Activated CD4-positive, alpha-beta T cell treated with anti-CD3 and anti-CD28 coated beads, Interleukin-2, amount 50 U/mL, for 16 hours (primary cell): ENCODE measurements at regions not wholly inside any gene's neighbourhood (a gene's known extent, or its start where the extent isn't known, plus 50 kb on each side); places are given as distances from the start of the nearest gene placed in this dataset.

Experiments used
- DNase-seq: peaks from one replicate; pipeline ENCODE4 v3.0.0-alpha.2; 2020

DNA sequence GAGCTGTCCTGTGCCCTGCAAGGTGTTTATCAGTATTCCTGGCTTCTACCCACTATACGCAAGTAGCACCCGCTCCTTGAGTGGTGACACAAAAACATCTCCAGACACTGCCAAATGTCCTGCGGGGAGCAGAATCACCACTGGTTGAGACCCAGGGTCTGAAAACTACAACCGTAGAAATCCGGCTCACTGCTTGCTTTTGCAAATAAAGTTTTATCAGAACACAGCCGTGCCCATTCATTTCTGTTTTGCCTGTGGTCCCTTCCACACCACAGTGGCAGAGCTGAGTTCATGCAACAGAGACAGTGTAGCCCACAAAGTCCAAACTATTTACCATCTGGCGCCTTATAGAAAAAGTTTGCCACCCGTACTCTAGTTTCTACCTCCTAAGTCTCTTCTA lies 125.7 kb upstream of the DIO3 start:
- no peak for DNase-seq

DNA sequence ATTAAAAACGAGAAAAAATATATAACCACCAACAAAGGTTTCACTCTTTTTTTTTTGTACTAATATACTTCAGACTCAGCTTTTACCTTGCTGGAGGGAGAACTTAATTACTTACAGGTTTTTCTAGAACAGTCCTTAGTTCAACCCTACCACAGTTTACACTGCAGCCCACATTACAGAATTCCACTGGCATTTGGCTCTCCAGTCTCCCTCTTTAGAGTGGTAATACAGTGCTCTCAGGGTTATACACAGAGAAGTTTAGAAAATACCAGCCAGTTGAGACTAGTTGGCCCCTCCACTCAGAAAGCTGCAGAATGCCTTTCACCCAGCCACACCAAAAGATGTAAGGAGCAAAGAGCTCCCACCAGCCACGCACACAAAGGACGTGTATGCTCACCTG lies 122.3 kb upstream of the DIO3 start:
- no peak for DNase-seq

DNA sequence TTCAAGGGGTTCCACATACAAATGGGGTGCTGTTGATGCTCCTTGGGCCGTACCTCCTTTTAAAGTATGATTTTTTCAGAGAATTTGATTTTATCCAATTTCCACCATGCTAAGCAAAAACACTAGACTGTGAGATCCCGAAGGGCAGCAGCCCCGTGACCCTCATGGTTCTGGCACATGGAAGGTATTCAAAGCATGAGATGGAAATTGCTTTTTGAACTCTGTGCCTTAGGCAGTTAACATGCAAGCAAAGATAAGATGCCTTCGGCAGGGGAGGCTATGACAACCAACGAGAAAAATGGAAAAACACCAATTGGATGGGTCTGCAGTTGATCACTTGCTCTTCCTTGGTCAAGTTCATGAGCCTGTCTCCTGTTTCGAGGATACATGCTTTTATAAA lies 120.8 kb upstream of the DIO3 start:
- DNase-seq, result no peak

DNA sequence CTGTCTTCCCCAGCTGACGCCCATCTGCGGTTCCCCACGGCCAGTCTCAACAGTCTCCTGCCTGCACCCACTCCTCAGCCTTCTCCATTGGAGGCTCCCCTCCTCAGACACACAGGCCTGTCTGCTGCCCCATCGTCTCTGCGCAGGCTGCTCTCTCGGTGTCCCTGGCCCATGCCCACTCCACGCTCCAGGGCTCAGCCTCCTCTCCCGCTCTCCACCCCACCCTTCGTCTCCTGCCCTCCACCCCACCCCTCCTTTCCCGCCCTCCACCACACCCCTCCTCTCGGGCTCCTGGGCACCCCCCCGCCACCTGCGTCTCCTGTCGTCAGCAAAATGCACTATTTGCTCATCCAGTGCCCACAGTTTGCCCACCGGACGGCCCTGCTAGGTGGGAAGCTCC lies 119.6 kb upstream of the DIO3 start:
- DNase-seq, result no peak

DNA sequence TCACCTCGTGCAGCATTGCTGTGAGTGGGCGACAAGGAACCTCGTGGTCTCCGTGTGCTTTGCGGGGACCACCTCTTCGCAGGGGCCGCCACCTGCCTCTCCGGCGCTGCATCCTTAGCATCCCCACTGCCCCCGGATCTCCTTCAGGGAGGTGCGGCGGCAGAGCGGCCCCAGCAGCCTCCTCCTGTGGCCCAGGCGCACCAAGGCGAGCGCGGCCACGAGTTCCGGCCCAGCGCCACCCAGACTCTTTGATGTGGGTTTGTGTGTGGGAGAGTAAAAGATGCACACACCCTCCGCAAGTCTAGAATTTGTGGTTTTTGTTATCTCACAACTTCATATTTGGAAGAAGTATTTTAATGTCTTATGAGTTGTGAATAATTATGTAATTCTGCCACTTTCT lies 118.8 kb upstream of the DIO3 start:
- peak; percentile 71 for DNase-seq

DNA sequence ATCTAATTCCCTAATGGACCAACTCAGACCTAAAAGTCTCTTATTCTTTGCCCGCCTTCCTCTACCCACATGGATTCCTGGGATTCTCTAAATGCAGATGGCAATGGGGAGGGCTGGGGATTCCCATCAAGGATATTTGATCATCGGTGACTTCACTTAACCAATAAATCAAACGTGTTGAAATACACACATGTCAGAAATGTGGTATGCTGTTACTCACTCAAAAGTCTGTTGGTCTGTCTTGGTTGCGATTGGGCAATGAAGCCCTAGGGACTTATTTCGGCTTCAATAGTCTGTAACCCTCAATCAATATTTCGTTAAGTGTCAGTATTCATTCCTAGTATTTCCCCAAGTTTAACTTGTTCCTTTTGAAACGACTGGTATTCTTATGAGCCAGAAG lies 117.2 kb upstream of the DIO3 start:
- DNase-seq, result no peak

DNA sequence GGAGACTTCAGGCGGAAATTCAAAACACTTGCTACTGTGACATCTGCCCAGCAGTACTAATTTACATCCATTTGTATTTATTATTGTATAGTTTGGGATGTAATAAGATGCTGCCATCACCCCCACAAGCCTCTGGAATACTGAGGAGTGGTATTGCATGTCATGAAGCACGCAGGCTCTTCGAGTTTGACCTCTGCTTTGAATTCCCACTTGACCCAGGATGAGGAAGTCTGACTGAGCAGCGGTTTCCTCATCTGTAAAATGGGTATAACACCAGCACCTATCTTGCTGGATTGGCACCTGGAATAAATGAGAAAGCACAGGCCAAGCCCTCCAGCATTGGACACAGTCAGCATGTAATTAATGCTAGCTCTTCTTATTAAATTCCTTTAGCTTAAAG lies 116.0 kb upstream of the DIO3 start:
- DNase-seq, result no peak

DNA sequence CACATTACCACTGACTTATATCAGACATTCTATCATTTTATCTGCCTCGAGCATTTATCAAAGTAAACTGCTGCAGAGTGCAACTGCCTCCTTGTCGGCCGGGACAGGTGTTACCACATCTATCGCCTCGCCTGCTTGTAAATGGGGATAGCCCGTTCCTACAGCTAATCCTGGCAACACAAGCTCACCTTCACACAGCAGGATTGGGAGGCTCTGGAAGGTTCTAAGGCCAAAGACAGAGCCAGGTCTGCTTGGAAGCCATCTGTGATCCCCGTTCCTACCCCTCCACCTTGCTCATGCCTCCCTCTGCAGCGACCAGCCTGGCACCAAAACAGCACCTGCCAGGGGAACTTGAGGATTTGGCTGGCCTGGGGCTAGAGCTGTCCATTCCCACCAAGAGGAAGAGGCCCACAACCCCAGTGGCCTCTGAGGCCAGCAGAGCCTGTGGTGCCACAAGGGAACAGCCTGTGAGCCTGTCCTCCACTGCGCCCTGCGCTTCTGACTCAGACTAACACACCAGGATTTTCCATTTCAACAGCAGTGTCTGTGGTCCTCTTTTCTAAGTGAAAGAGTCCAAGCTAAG lies 114.8 kb upstream of the DIO3 start:
- DNase-seq, result no peak

DNA sequence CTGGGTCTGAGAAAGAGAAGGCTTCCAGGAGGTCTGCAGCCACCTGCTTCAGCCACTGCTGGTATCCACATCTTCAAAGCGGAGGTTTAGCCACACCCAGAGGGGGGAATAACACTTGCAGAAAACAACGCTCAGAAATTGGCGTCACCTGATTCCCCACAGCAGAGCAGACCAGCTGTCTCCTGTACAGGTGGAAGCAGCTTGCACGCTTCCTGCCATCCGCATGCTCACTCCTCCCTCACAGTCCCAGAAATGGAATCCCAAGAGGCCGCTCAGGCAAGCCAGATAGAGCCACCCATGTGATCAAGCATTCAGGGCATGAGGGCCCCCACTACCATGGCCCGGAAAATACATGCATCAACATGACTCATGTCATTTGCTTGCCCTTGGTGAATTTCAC lies 112.2 kb upstream of the DIO3 start:
- no peak for DNase-seq

DNA sequence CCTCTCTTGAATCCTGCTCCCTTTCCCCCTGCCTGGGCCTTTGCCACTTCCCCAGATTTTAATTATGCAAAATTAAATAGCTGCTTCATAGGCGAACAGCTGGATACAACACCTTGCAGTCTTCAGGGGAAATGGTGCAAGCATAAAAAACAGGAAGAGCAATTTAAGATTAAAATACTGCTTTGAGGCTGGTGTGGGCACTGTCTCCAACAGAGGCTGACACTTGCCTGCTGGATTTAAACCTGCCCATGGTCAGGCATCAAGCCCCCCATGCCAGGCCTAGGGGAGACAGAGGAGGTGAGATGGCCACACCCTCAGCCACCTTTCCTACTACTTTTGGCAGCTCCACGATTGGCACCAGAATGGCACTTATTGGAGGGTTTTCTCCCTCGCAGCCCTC lies 110.1 kb upstream of the DIO3 start:
- no peak for DNase-seq

DNA sequence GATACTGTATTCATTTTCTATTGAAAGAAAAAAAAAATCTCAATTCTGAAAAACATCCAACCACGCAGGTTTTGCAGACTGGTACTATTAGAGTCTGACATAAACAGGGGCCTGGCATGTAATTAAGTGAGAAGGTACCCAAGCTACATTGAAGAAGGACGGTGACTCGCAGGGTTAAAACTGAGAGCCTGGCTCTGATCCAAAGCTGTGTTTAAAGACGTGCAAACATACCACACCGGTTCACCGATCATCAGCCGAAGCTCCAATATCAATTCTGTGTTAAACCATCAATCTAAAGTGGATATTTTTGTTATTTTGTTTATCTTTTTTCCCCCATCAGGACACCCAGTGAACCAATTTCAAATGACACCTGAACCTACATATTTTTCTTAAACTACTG lies 108.1 kb upstream of the DIO3 start:
- no peak for DNase-seq

DNA sequence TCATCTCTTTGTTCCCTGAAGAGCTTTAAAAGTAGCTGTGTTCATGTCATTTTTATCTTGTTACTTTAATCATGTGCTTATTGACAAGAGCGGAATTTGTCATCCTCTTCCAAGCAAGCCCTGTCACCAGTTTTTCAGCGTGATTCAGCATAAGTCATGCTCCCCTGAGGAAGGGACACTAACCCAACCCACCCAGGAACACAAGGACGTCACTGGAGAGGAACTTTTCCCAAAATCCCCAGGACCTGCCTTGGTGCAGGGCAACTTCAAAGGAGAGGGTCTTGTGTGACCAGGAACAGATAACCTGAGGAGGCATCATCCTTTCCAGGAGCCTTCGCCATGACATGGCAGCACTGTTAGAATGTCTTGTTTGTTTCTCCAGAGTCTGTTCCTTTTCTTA lies 107.1 kb upstream of the DIO3 start:
- no peak for DNase-seq

DNA sequence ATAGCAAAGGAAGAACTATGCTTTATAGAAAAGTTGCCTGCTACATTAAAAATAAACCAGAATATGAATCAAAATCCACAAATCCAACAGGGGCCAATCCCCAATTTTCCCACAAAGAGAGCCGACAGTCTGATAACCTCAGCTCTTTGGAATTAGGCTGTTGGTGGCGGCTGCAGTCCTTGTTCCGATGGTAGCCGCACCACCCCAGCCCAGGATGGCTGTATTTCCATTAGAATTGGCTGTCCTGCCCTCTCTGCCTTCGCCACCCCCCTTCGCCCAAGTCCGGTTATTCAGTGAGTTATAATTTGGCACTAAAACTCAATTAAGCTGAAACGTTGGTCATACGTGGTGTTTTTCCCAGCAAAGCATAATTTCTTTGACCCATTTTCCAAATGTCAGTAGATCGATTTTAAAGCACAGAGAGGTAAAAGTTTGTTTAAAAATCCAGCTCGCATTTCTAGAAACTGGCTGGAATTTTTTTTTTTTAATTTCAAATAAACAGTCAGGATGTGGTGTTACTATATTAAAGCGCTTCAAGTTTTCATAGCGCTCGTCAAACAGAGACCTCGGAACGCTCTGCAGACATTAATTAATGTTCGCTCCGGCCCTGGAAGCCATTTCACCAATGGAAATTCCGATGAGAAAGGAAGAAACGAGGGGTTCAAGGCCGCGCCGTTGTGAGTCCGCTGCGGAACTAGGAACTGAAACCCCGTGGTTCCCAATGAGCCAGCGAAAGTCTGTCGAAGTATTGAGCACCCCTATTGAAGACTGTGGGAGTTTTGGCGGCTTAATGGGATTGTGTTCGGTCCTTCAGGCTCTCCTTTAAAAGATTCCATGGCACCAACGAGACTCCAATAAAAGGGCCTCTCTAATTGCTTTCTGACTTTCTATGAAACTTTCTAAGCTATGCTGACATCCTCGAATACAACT lies 104.8 kb upstream of the DIO3 start:
- DNase-seq, result no peak

DNA sequence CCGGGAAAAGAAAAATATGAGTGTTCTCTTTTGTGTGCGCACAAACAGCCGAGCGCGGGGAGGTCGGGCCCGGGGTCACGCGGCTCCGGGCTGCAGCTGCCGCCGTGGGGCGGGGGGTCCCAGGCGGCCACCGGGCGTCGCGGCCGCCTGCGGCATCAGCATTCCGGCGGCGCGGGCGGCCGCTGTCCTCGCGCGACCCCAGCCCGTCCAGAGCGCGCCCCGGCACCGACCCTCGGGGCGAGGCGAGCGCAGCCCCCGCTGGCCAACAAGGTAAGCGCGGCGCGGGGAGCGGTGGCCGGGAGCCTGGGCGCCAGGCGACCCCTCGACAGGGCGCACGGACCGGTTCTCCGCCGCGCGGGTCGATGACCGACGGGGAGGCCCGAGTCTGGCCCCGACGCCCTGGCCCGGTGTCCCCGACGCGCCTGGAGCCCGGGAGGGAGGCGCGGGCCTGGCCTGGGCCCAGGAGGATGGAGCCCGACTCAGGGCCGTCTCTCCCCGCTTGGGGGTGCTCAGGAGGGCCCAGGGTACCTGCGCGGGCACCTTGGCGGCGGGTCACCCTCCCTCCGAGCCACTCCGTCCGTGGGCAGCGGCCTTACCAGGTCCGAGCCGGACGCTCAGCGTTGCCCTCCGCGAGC lies 103.9 kb upstream of the DIO3 start:
- DNase-seq, result no peak

DNA sequence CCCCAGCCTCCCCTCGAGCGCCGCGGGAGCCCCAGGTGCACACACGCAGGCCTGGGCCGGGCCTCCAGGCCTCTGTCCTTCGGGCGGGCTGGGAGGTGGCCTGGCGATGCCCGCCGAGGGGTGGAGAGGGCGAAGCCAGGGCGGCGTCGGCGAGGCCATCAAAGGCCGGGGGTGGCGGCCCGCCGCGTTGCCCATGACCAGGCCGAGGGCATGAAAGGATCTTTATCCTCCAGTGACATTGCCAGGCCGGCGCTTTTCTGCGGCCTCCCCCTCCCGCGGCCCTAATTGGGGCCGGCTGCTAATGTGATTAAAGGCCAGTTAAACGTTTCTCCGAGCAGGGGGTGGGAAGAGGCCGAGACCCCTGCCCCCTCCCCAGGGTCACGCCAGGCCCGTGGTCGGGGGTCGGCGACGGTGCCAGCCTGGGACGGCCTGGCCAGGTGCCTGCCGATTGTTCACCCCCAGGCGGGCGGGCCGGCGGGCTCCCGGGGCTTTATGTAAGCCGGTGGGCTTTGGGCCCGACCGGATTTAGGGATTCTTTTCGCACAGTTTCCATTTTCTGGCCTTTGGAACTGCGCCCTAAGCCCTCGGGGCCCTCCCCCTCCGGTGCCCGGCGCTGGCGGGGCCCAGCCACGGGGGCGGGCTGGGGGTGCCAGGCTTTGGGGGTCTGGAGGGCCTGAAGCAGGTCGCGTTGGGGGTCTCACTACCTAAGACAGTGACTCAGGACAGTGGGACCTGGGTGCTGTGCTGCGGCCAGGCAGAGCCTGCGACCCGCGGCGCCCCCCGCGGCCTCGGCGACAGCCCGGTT lies 103.2 kb upstream of the DIO3 start:
- no peak for DNase-seq

DNA sequence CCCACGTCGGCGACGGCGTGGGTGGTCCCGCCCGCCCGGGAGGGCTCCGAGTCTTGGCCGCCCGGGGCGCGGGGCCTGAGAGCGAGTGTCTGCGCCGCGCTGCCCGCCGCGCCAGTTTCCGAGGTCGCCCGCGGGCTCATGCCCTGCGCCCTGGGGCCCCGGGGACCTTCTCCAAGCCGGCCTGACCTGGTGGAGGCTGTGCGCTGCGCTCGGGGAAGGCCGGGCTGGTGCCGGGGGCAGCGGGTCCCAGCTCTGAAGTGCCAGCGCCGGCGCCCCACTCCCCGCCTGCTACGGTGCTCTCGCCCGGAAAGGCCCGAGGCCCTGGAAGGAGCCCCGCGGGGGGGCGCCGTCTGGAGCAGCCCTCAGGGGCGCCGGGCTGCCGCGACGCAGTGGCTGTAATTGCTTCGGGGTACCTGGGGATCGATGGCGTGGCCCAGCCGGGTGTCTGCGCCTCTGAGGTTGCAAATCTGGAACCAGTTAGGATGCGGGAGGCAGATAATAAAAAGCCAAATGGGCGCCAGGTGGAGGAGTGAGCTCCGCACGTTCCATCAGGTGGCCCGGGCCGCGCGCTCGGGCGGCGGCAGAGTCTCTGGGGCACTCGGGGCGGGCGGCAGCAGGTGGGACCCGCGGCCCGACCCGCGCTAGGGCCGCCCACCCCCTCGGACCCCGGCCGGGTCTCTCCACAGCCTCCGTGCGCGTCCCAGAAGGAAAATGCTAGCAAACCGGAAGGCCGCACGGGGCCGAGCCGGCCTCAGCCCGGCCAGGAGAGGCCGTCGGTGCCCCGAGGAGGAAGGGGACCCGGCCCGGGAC lies 102.3 kb upstream of the DIO3 start:
- DNase-seq, result no peak

DNA sequence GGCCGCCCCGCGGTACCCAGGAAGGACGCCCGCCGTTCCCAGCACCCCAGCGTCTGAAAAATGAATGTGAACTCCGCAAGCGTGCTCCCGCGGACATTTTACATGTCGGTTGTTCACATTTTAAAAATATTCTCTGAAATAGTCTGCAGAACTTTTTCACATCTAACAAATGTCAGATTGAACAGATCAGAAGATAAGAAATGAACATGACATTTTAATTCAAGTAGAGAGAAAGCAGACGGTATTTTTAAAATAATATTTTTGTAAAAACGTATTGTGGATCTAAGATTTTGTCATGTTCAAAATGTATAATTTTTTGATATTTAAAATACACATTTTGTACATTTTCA lies 101.8 kb upstream of the DIO3 start:
- no peak for DNase-seq

DNA sequence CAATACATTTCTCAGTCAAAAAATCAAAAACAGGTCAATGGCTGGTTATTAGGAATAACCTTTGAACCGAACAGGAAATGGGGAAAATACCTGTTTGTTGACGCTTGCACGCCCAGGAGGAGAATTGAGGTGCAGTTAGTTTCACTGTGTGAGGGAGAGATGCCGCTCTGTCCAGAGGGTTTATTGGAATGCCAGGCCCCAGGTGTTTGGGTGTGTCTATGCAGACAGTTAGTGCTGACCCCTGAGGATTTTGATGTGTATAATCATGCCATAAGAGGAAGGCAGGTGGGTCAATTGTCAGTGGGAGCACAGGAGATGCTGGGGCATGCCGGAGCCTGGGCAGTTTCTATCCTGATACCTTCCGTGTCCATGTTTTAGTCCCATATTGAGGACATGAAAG lies 100.8 kb upstream of the DIO3 start:
- no peak for DNase-seq

DNA sequence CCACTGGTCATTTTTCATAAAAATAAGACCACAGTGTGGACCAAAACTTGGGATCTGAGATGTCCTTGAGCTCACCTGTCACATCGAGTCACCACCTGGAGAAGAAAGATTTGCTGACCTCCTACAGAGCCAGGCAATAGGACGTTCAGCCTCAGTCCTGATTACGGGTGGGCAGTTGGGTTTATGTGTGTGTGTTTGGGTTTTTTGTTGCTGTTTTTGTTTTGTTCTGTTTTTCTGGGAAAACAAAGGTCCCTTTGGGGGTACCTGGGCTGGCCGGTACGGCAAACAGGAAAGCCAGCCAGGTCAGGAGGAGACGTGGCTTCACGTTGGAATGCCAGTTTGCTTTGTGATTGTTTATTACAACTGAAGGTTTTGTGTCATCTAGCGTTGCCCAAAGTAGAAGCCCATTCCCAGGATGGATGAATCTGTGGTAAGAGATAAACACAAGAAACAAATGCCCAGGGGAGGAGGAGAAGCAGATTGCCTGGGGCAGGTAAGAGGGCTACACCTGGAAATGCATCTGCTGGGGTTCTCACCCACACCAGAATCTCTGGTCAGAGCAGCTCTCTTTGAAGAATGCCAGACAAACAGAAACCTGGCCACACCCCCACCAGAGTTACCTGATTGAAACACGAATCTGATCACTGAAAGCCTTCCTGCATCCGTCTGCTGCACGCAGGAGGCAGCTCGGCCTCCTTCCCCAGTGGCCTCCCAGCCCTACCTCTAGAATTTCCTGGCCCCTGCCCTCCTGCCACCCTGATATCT lies 100.1 kb upstream of the DIO3 start:
- no peak for DNase-seq

DNA sequence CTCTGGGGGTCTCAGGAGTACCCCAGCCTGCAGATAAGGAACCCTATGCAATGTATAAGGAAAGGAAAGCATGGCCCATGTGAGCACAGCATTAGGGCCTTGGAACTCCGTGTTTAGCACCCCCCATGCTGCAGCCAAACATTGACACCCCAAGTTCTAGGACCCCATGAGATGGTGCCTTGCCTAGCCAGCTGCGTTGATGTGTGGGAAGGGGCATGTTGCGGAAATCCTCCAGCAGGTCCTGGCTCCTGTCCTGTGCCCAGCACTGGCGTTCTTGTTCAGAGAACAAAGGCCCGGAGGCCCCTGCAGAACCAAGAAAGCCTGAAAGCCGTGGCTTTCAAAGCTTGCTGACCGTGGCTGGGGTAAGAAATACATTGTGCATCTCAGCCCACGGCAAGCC lies 99.4 kb upstream of the DIO3 start:
- DNase-seq, result no peak

DNA sequence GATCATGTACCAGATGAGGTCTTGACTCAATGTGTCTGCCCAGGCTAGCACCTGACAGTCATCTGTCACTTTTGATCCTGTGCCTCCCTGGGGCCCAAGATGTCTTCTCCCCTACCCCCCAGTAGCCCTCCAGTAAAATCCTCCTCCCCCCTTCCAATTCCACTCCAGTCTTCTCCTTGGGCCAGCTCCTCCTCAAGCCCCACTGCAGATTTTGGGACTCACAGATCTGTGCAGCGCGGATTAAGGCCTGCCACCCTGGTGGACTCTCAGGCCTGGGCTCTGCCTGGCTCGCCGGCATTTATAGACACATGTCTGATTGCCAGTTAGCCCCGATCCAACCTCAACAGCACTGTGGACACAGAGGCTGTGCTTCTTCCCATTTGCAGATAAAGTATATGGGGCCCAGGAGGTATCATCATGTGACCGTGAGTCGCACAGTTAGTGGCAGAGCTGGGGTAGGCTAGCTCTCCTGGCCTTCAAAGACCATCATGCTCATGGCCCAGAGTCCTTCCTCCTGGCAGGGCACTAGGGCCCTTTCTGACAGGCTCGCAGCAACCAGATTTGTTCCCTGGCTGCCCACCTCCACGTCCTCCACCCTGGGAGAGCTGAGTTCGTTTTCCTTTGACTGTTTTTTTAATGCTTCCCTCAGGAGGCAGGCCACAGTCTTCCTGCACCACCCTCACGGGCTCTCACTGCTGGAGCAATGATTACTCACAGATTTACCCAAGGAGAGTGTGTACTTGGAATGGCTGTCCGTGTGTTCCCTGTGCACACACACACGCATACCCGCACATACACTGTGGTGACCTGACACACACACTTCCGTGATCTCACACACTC lies 98.3 kb upstream of the DIO3 start:
- no peak for DNase-seq
